GM23338 (cell line): ENCODE measurements at regions not wholly inside any gene's neighbourhood (a gene's known extent, or its start where the extent isn't known, plus 50 kb on each side); places are given as distances from the start of the nearest gene placed in this dataset.

Experiments used
- ATAC-seq: fragments of 200-7000 bp; cut with Tn5 transposase; 3 replicates; pipeline ENCODE4 v1.9.1; 2020
- DNase-seq: peaks from one replicate; pipeline ENCODE4 v3.0.0-alpha.2; 2015; ENCODE audit warnings: low spot score
- H2AFZ ChIP-seq: fragments of 200-600 bp; sonication (generic); 2 replicates; pipeline ENCODE4 v1.8.0; 2016; ENCODE audit warnings: antibody characterized with exemption, mild to moderate bottlenecking, moderate library complexity
- H3F3A ChIP-seq: fragments of 200-600 bp; sonication (generic); replicated peaks from 2 replicates; pipeline ENCODE4 v1.8.0; 2017; ENCODE audit warnings: antibody characterized with exemption, mixed run types, low read depth
- H3K27ac ChIP-seq: fragments of 200-600 bp; sonication (generic); 2 replicates; pipeline ENCODE4 v1.6.1; 2016; ENCODE audit warnings: low read depth
- H3K27me3 ChIP-seq: fragments of 200-600 bp; sonication (generic); 2 replicates; pipeline ENCODE4 v1.8.0; 2016; ENCODE audit warnings: mild to moderate bottlenecking, mixed run types, moderate library complexity; ENCODE audit not compliant: insufficient read depth
- H3K36me3 ChIP-seq: fragments of 200-600 bp; sonication (generic); 2 replicates; pipeline ENCODE4 v1.8.0; 2016; ENCODE audit warnings: mild to moderate bottlenecking; ENCODE audit not compliant: insufficient read depth
- H3K4me1 ChIP-seq: fragments of 200-600 bp; sonication (generic); 2 replicates; pipeline ENCODE4 v1.8.0; 2016; ENCODE audit warnings: mild to moderate bottlenecking, moderate library complexity; ENCODE audit not compliant: insufficient read depth
- H3K4me2 ChIP-seq: fragments of 200-600 bp; sonication (generic); 2 replicates; pipeline ENCODE4 v1.7.1; 2017; ENCODE audit warnings: mixed run types
- H3K4me3 ChIP-seq: fragments of 200-600 bp; sonication (generic); 2 replicates; pipeline ENCODE4 v1.6.1; 2016; ENCODE audit warnings: mixed run types
- H3K79me2 ChIP-seq: fragments of 200-600 bp; sonication (generic); replicated peaks from 2 replicates; pipeline ENCODE4 v1.8.0; 2017; ENCODE audit warnings: mild to moderate bottlenecking; ENCODE audit not compliant: insufficient read depth
- H3K9me2 ChIP-seq: fragments of 200-600 bp; sonication (generic); 2 replicates; pipeline ENCODE4 v1.8.0; 2017; ENCODE audit not compliant: insufficient read depth
- H4K20me1 ChIP-seq: fragments of 200-600 bp; sonication (generic); replicated peaks from 2 replicates; pipeline ENCODE4 v1.8.0; 2017; ENCODE audit warnings: mild to moderate bottlenecking; ENCODE audit not compliant: insufficient read depth
- H3K27ac Mint-ChIP-seq: 2 replicates; pipeline ENCODE4 v1.8.0; 2020; ENCODE audit warnings: inconsistent platforms, mild to moderate bottlenecking, moderate library complexity, mixed read lengths
- H3K27me3 Mint-ChIP-seq: 3 replicates; pipeline ENCODE4 v1.8.0; 2022; ENCODE audit warnings: low read depth, mild to moderate bottlenecking, moderate library complexity, mixed read lengths, inconsistent platforms; ENCODE audit not compliant: insufficient read depth, poor library complexity
- H3K36me3 Mint-ChIP-seq: 3 replicates; pipeline ENCODE4 v1.8.0; 2021; ENCODE audit warnings: low read depth, mild to moderate bottlenecking, inconsistent platforms, moderate library complexity, mixed read lengths
- H3K4me1 Mint-ChIP-seq: 3 replicates; pipeline ENCODE4 v1.8.0; 2020; ENCODE audit warnings: mild to moderate bottlenecking, inconsistent platforms, mixed read lengths
- H3K4me3 Mint-ChIP-seq: 3 replicates; pipeline ENCODE4 v1.8.0; 2021; ENCODE audit warnings: moderate library complexity, mild to moderate bottlenecking, inconsistent platforms, mixed read lengths
- H3K9me3 Mint-ChIP-seq: 3 replicates; pipeline ENCODE4 v1.8.0; 2020; ENCODE audit warnings: moderate library complexity, mild to moderate bottlenecking, inconsistent platforms, mixed read lengths
- CREB1 ChIP-seq: fragments of 250-450 bp; sonication (Bioruptor Pico); IDR thresholded peaks from 2 replicates; pipeline ENCODE4 v1.5.0; 2020; ENCODE audit warnings: low read depth, mild to moderate bottlenecking, moderate library complexity
- EZH2 ChIP-seq: fragments of 200-600 bp; sonication (generic); IDR thresholded peaks from one replicate; pipeline ENCODE4 v1.8.0; 2017; ENCODE audit warnings: antibody characterized with exemption, mild to moderate bottlenecking, low read depth; ENCODE audit not compliant: unreplicated experiment
- JUNB ChIP-seq: IDR thresholded peaks from one replicate; pipeline ENCODE4 v1.6.1; 2016; ENCODE audit warnings: antibody characterized with exemption; ENCODE audit not compliant: unreplicated experiment
- POLR2AphosphoS5 ChIP-seq: IDR thresholded peaks from 2 replicates; pipeline ENCODE4 v1.6.1; 2016; ENCODE audit warnings: antibody characterized with exemption, low read depth
- REST ChIP-seq: IDR thresholded peaks from one replicate; pipeline ENCODE4 v1.6.1; 2018; ENCODE audit warnings: antibody characterized with exemption; ENCODE audit not compliant: unreplicated experiment
- STAT1 ChIP-seq: IDR thresholded peaks from one replicate; pipeline ENCODE4 v1.6.1; 2016; ENCODE audit warnings: antibody characterized with exemption; ENCODE audit not compliant: unreplicated experiment
- ZNF114 ChIP-seq: fragments of 250-450 bp; sonication (Bioruptor Pico); IDR thresholded peaks from 2 replicates; pipeline ENCODE4 v1.5.0; 2020; ENCODE audit warnings: mild to moderate bottlenecking, moderate library complexity
- ZNF462 ChIP-seq: fragments of 250-450 bp; sonication (Bioruptor Pico); IDR thresholded peaks from 2 replicates; pipeline ENCODE4 v1.5.0; 2020; ENCODE audit warnings: mild to moderate bottlenecking, moderate library complexity

- H3K9me3 Mint-ChIP-seq = no peaks in the 10 kb centered on the region
- DNase-seq (no peak), ATAC-seq (no peak)
- Histone ChIP-seq H3K4me1 (no peaks in the 10 kb centered on the region), H3F3A (no peaks in the 10 kb centered on the region), H3K4me3 (no peak overlapping the region), H2AFZ (no peak overlapping the region), H4K20me1 (no peaks in the 10 kb centered on the region), H3K36me3 (no peaks in the 10 kb centered on the region), H3K9me2 (no peaks in the 10 kb centered on the region), H3K79me2 (no peaks in the 10 kb centered on the region), H3K4me2 (no peak overlapping the region), H3K27me3 (no peaks in the 10 kb centered on the region), H3K27ac (no peak overlapping the region)
- H3K4me1 Mint-ChIP-seq = peaks cover 3% of the 10 kb centered on the region; the same call in 2 of the 3 replicates
- H3K27me3 Mint-ChIP-seq = no peaks in the 10 kb centered on the region
- no peak overlapping the region for H3K4me3 Mint-ChIP-seq
- no peak for TF ChIP-seq POLR2AphosphoS5
- TF ChIP-seq ZNF462 (CRISPR knock-in tag) = no peak
- no peak for TF ChIP-seq CREB1 (CRISPR knock-in tag)
- no peak for TF ChIP-seq EZH2
- TF ChIP-seq JUNB = no peak
- no peak for TF ChIP-seq ZNF114 (CRISPR knock-in tag)
- no peak for TF ChIP-seq STAT1
- no peak for TF ChIP-seq REST
- H3K27ac Mint-ChIP-seq = no peak overlapping the region
- H3K36me3 Mint-ChIP-seq = no peaks in the 10 kb centered on the region
Measured at GRCh38 chr3:22121068-22121701, 370.2 kb upstream of the ZNF385D start.
